Heart left ventricle (tissue), 16 donors: ENCODE measurements at regions not wholly inside any gene's neighbourhood (a gene's known extent, or its start where the extent isn't known, plus 50 kb on each side); places are given as distances from the start of the nearest gene placed in this dataset.
"Not testable (repeated sequence)": the region's sequence is repeated elsewhere in the genome, so short reads cannot be mapped to it uniquely, and the experiment has no call there.

ENCODE experiments used
- ATAC-seq, 4 donors: fragments of 200-7000 bp; cut with Tn5 transposase; one replicate each; pipeline ENCODE4 v1.9.1; 2020 to 2022; ENCODE audit warnings: moderate library complexity in 4 of 4, mild to moderate bottlenecking in 3 of 4, moderate number of reproducible peaks in 1 of 4
- DNase-seq, 5 donors: peaks; one replicate each; pipeline ENCODE4 v3.0.0-alpha.2; 2020
- H3K27ac ChIP-seq, 12 donors: fragments of 200-600 bp; sonication (generic) in 4 of 12; one replicate each; pipeline versions ENCODE4 v1.5.0 to v1.8.0; 2016 to 2022; ENCODE audit warnings: mild to moderate bottlenecking in 2 of 12
- H3K27me3 ChIP-seq, 9 donors: fragments of 200-600 bp; sonication (generic) in 2 of 9; one replicate each; pipeline versions ENCODE4 v1.5.1 to v1.8.0; 2016 to 2022; ENCODE audit warnings: mild to moderate bottlenecking in 3 of 9
- H3K36me3 ChIP-seq, 9 donors: fragments of 200-600 bp; sonication (generic) in 2 of 9; one replicate each; pipeline versions ENCODE4 v1.5.0 to v1.8.0; 2018 to 2022; ENCODE audit warnings: mild to moderate bottlenecking in 2 of 9
- H3K4me1 ChIP-seq, 12 donors: fragments of 200-600 bp; sonication (generic) in 4 of 12; one replicate each; pipeline versions ENCODE4 v1.5.0 to v1.8.0; 2016 to 2022; ENCODE audit warnings: mild to moderate bottlenecking in 3 of 12
- H3K4me3 ChIP-seq, 12 donors: fragments of 200-600 bp; sonication (generic) in 4 of 12; one replicate each; pipeline versions ENCODE4 v1.5.0 to v1.8.0; 2017 to 2022; ENCODE audit warnings: mild to moderate bottlenecking in 9 of 12, moderate library complexity in 4 of 12
- H3K9me3 ChIP-seq, 12 donors: fragments of 200-600 bp; sonication (generic) in 4 of 12; one replicate each; pipeline versions ENCODE4 v1.5.0 to v1.8.0; 2016 to 2022; ENCODE audit warnings: mild to moderate bottlenecking in 1 of 12
- CTCF ChIP-seq, 12 donors: fragments of 200-600 bp; sonication (generic) in 4 of 12; IDR thresholded peaks; one replicate each; pipeline versions ENCODE4 v1.5.0 to v1.8.0; 2018 to 2022; ENCODE audit warnings: antibody characterized with exemption in 12 of 12, mild to moderate bottlenecking in 5 of 12
- POLR2A ChIP-seq, 2 donors: fragments of 450-650 bp; IDR thresholded peaks; one replicate each; pipeline ENCODE4 v1.6.1; 2017; ENCODE audit warnings: antibody characterized with exemption in 2 of 2, mild to moderate bottlenecking in 2 of 2, moderate library complexity in 2 of 2
- WGBS, 4 donors: extraction: QIAGEN DNeasy Blood & Tissue Kit in 2 of 4; methylation state at CpG; one replicate each; pipeline versions ENCODE4 v1.1.5 to v1.1.7; 2013 to 2018; 5-methylcytosine and 5-hydroxymethylcytosine counted together
- intact Hi-C, 10 donors: fragments of 100-400 bp; cut with DNase I; formaldehyde crosslinking; loops; one replicate each; pipeline versions ENCODE4 v1.11.1 to v1.14.2; 2022
- donor health status: ischemic (EF 13 %, LVEDD 7.1; RV severe dilation, severe dysfunction).
- donor health status: healthy with polysubstance abuse.
- donor health status: DM: no; HTN: yes; CAD: no.
- donor health status: DM: no; HTN: no; CAD: no.
- donor health status: ischemic (EF 25% LVEDD 6.9; RV normal size, moderate dysfunction).
- donor health status: ischemic (EF 25% LVEDD 5.7; RV mildly dilated, moderate dysfunction).
- donor health status: healthy.
- donor health status: DM: yes; HTN: yes; CAD: no.
- donor health status: ischemic (EF 35%, LVEDD 5.7; RV mildly dilated, moderate dysfunction).
- donor health status: nonischemic (EF 11% LVEDD 7.7; RV severe dilation, severe dysfunction).
- donor health status: DM: yes; HTN: yes; CAD: no.
- donor health status: PGD.
- donor health status: ischemic (EF 29% LVEDD 5.4; RV normal size, mild dysfunction).
- donor health status: nonischemic (EF 23%, LVEDD 6.1; RV moderate dilation, normal function).

DNA sequence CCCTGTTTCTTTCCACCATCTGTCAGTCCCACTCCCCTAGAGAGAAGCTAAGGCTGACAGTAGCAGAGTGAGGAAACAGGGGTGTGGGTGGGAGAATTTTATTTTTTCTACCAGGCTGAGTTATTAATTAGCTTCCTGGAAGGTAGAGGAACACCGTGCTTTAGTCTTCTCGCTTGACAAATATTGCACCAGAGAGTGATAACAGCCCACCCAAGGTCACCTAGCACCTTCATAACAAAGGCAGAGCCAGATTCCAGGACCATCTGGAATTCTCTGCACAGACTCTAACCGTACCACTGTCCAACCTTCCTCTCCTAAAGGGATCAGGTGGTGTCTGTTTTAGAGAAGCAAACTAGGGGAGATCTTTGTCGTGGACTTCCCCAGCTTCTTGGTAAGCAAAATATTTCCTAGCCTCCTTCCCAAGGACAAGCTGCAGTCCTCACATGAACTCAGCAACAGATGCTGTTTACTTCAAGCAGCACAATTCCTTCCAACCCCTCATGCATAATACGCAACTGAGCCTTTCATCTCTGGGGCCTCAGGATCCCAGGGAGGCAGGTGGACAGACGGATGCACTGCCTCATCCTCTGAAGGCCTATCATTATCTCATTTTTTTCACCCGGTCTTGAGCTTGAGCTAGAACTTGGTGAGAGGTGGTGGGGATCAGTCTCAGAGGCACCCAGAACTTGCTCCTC, 308.7 kb upstream of the BRINP1 start:
- Histone ChIP-seq H3K27ac (no peak overlapping the region), H3K9me3 (no peaks in the 10 kb centered on the region), H3K27me3 (no peaks in the 10 kb centered on the region), H3K4me3 (no peak overlapping the region), H3K4me1 (no peaks in the 10 kb centered on the region), H3K36me3 (no peaks in the 10 kb centered on the region)
- intact Hi-C loops, result no loop called here
- no peak for DNase-seq
- TF ChIP-seq POLR2A (IDR thresholded peaks at IDR 0.05), result no peak
- no peak for TF ChIP-seq CTCF (IDR thresholded peaks at IDR 0.05)
- no peak for ATAC-seq
- 63 to 70% (median 66%) methylated on average over 7 of the region's 7 CpGs for WGBS, 4 donors

GRCh38 chr9:119675951-119676350, 306.7 kb upstream of the BRINP1 start:
- ATAC-seq (no peak), DNase-seq (no peak)
- Histone ChIP-seq H3K4me1 (no peaks in the 10 kb centered on the region), H3K9me3 (no peaks in the 10 kb centered on the region), H3K36me3 (no peaks in the 10 kb centered on the region), H3K27me3 (no peaks in the 10 kb centered on the region), H3K27ac (no peak overlapping the region), H3K4me3 (no peak overlapping the region)
- TF ChIP-seq CTCF (IDR thresholded peaks at IDR 0.05) (no peak), POLR2A (IDR thresholded peaks at IDR 0.05) (no peak)
- 36 to 61% (median 45%) methylated on average over 3 of the region's 3 CpGs for WGBS, 4 donors
- intact Hi-C loops, result no loop called here

DNA sequence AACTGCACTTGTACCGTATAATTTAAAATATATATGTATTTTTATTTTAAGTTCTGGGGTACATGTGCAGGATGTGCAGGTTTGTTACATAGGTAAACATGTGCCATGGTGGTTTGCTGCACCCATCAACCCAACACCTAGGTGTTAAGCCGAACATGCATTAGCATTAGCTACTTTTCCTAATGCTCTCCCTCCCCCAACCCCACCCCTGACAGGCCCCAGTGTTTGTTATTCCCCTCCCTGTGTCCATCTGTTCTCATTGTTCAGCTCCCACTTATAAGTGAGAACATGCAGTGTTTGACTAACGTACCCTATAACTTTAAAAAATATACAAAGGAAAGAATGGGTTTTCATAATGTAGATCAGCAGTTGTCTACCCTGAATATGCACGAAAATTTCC, 303.5 kb upstream of the BRINP1 start:
- H3K9me3 ChIP-seq, H3K36me3 ChIP-seq, ATAC-seq, H3K27me3 ChIP-seq, H3K27ac ChIP-seq, H3K4me1 ChIP-seq, H3K4me3 ChIP-seq, DNase-seq, intact Hi-C loops: not testable (repeated sequence)
- 70 to 76% (median 74%) methylated on average over 4 of the region's 4 CpGs for WGBS, 4 donors

- no peaks in the 10 kb centered on the region for H3K4me1 ChIP-seq
- no peaks in the 10 kb centered on the region for H3K27me3 ChIP-seq
- ATAC-seq (no peak), DNase-seq (no peak)
- no peak overlapping the region for H3K4me3 ChIP-seq
- no peak for TF ChIP-seq POLR2A (IDR thresholded peaks at IDR 0.05)
- TF ChIP-seq CTCF (IDR thresholded peaks at IDR 0.05), result no peak
- H3K36me3 ChIP-seq, result no peaks in the 10 kb centered on the region
- intact Hi-C loops, result no loop called here
- WGBS, 4 donors, result 81 to 93% (median 84%) methylated on average over 2 of the region's 2 CpGs
- no peak overlapping the region for H3K27ac ChIP-seq
- H3K9me3 ChIP-seq, result no peaks in the 10 kb centered on the region
Observed at GRCh38 chr9:119667916-119668315, 298.7 kb upstream of the BRINP1 start.

GRCh38 chr9:119667163-119667562, 297.9 kb upstream of the BRINP1 start:
- TF ChIP-seq CTCF (IDR thresholded peaks at IDR 0.05), result no peak
- no peak for TF ChIP-seq POLR2A (IDR thresholded peaks at IDR 0.05)
- Histone ChIP-seq H3K4me1 (no peaks in the 10 kb centered on the region), H3K27ac (no peak overlapping the region), H3K9me3 (no peaks in the 10 kb centered on the region), H3K4me3 (no peak overlapping the region), H3K36me3 (no peaks in the 10 kb centered on the region), H3K27me3 (no peaks in the 10 kb centered on the region)
- intact Hi-C loops, result no loop called here
- no peak for DNase-seq
- no peak for ATAC-seq
- WGBS, 4 donors, result 71 to 83% (median 77%) methylated on average over 2 of the region's 2 CpGs
